PC-9 (cell line): ENCODE measurements at regions not wholly inside any gene's neighbourhood (a gene's known extent, or its start where the extent isn't known, plus 50 kb on each side); places are given as distances from the start of the nearest gene placed in this dataset.

ENCODE experiments used
- BruUV-seq: library from RNA; stranded (reverse); fragments of 400-500 nt; replicated peaks from 2 replicates; lab custom pipeline; 2021; lab: Mats Ljungman, UMichigan
- CTCF ChIA-PET: fragments of 300-600 bp; sonication (Branson Sonifier 250); formaldehyde crosslinking; loops from one replicate; lab custom pipeline; 2022; ENCODE audit warnings: antibody characterized with exemption; lab: Charles Lee
- POLR2A ChIA-PET: fragments of 300-600 bp; sonication (Branson Sonifier 250); formaldehyde crosslinking; loops from one replicate; lab custom pipeline; 2022; ENCODE audit warnings: antibody characterized with exemption; ENCODE audit not compliant: unreplicated experiment; lab: Charles Lee
- DNase-seq, 2 experiments: peaks; one replicate each; pipeline versions ENCODE4 v3.0.0 to v3.0.0-alpha.2; 2015 to 2022; ENCODE audit warnings: mixed read lengths in 1 of 2
- H2AFZ ChIP-seq: fragments of 200-600 bp; sonication (generic); 2 replicates; pipeline ENCODE4 v1.8.1; 2017; ENCODE audit warnings: antibody characterized with exemption
- H3F3A ChIP-seq: fragments of 200-600 bp; sonication (generic); 2 replicates; pipeline ENCODE4 v1.8.1; 2017; ENCODE audit warnings: antibody characterized with exemption, mild to moderate bottlenecking, low read depth; ENCODE audit not compliant: insufficient read depth
- H3K27ac ChIP-seq: fragments of 200-600 bp; sonication (generic); 2 replicates; pipeline ENCODE4 v1.6.1; 2016; ENCODE audit warnings: mixed run types
- H3K27me3 ChIP-seq: fragments of 200-600 bp; sonication (generic); 2 replicates; pipeline ENCODE4 v1.6.1; 2016; ENCODE audit warnings: low read depth, mixed run types; ENCODE audit not compliant: insufficient read depth
- H3K36me3 ChIP-seq: fragments of 200-600 bp; sonication (generic); 2 replicates; pipeline ENCODE4 v1.6.1; 2016; ENCODE audit warnings: low read depth, mixed run types
- H3K4me1 ChIP-seq: fragments of 200-600 bp; sonication (generic); replicated peaks from 2 replicates; pipeline ENCODE4 v1.6.1; 2016; ENCODE audit warnings: mixed run types; ENCODE audit not compliant: insufficient read depth
- H3K4me2 ChIP-seq: fragments of 200-600 bp; sonication (generic); 2 replicates; pipeline ENCODE4 v1.6.1; 2017; ENCODE audit warnings: mixed run types
- H3K4me3 ChIP-seq: fragments of 200-600 bp; sonication (generic); 2 replicates; pipeline ENCODE4 v1.6.1; 2016; ENCODE audit warnings: mixed run types
- H3K79me2 ChIP-seq: fragments of 200-600 bp; sonication (generic); 2 replicates; pipeline ENCODE4 v1.6.1; 2017; ENCODE audit warnings: low read depth, mixed run types
- H3K9me2 ChIP-seq: fragments of 200-600 bp; sonication (generic); 2 replicates; pipeline ENCODE4 v1.8.1; 2017; ENCODE audit warnings: mild to moderate bottlenecking; ENCODE audit not compliant: insufficient read depth
- H3K9me3 ChIP-seq: fragments of 200-600 bp; sonication (generic); 2 replicates; pipeline ENCODE4 v1.8.1; 2016; ENCODE audit warnings: low read depth; ENCODE audit not compliant: insufficient read depth
- H4K20me1 ChIP-seq: fragments of 200-600 bp; sonication (generic); 2 replicates; pipeline ENCODE4 v1.8.1; 2017; ENCODE audit not compliant: insufficient read depth
- EZH2 ChIP-seq: fragments of 200-600 bp; sonication (generic); IDR thresholded peaks from 2 replicates; pipeline ENCODE4 v1.8.0; 2017; ENCODE audit warnings: antibody characterized with exemption, low read depth
- intact Hi-C: fragments of 100-400 bp; cut with micrococcal nuclease; formaldehyde crosslinking; loops from one replicate; pipeline ENCODE4 v1.10.0; 2022; ENCODE audit not compliant: unreplicated experiment
- TF ChIP-seq, protein P1 (sequence below): fragments of 200-600 bp; sonication (generic); conservative IDR thresholded peaks from 2 replicates; pipeline ENCODE4 v1.6.1; 2017; ENCODE audit warnings: mixed run types, antibody characterized with exemption, mild to moderate bottlenecking, moderate library complexity

GRCh38 chr7:16034866-16035265, 348.4 kb upstream of the MEOX2 start:
- H3K4me3 ChIP-seq, result no peak overlapping the region
- no peaks in the 10 kb centered on the region for H3K36me3 ChIP-seq
- ChIA-PET POLR2A (no interaction called here), CTCF (no interaction called here)
- H4K20me1 ChIP-seq, result no peaks in the 10 kb centered on the region
- no peaks in the 10 kb centered on the region for H3K9me2 ChIP-seq
- H3K27me3 ChIP-seq, result no peaks in the 10 kb centered on the region
- H3F3A ChIP-seq, result no peaks in the 10 kb centered on the region; the same call in 1 of the 2 replicates
- BruUV-seq, result no TSS peak
- TF ChIP-seq EZH2, result no peak
- TF ChIP-seq, protein P1, sequence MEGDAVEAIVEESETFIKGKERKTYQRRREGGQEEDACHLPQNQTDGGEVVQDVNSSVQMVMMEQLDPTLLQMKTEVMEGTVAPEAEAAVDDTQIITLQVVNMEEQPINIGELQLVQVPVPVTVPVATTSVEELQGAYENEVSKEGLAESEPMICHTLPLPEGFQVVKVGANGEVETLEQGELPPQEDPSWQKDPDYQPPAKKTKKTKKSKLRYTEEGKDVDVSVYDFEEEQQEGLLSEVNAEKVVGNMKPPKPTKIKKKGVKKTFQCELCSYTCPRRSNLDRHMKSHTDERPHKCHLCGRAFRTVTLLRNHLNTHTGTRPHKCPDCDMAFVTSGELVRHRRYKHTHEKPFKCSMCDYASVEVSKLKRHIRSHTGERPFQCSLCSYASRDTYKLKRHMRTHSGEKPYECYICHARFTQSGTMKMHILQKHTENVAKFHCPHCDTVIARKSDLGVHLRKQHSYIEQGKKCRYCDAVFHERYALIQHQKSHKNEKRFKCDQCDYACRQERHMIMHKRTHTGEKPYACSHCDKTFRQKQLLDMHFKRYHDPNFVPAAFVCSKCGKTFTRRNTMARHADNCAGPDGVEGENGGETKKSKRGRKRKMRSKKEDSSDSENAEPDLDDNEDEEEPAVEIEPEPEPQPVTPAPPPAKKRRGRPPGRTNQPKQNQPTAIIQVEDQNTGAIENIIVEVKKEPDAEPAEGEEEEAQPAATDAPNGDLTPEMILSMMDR, result no peak
- H3K79me2 ChIP-seq, result no peaks in the 10 kb centered on the region
- no peak overlapping the region for H2AFZ ChIP-seq
- no peak overlapping the region for H3K27ac ChIP-seq
- no peaks in the 10 kb centered on the region for H3K4me1 ChIP-seq
- H3K9me3 ChIP-seq, result no peaks in the 10 kb centered on the region
- no peak for DNase-seq
- intact Hi-C loops, result no loop called here
- H3K4me2 ChIP-seq, result no peak overlapping the region

- DNase-seq, result no peak
- ChIA-PET POLR2A (no interaction called here), CTCF (no interaction called here)
Observed at GRCh38 chr7:16034353-16034752, 347.9 kb upstream of the MEOX2 start.

GRCh38 chr7:16033233-16033632, 346.8 kb upstream of the MEOX2 start:
- CTCF ChIA-PET, result no interaction called here
- H3K27me3 ChIP-seq, result no peaks in the 10 kb centered on the region
- intact Hi-C loops, result no loop called here
- BruUV-seq, result no TSS peak
- no peak overlapping the region for H2AFZ ChIP-seq
- H3K4me3 ChIP-seq, result no peak overlapping the region
- no peak overlapping the region for H3K27ac ChIP-seq
- no peaks in the 10 kb centered on the region for H3K36me3 ChIP-seq
- H3K9me2 ChIP-seq, result no peaks in the 10 kb centered on the region
- H3F3A ChIP-seq, result no peaks in the 10 kb centered on the region; the same call in 1 of the 2 replicates
- no peak overlapping the region for H3K4me2 ChIP-seq
- H3K4me1 ChIP-seq, result no peaks in the 10 kb centered on the region
- no peak for DNase-seq
- H4K20me1 ChIP-seq, result no peaks in the 10 kb centered on the region
- POLR2A ChIA-PET, result no interaction called here
- no peaks in the 10 kb centered on the region for H3K79me2 ChIP-seq
- TF ChIP-seq, protein P1, result no peak
- no peak for TF ChIP-seq EZH2
- H3K9me3 ChIP-seq, result no peaks in the 10 kb centered on the region

More at GRCh38 chr7:16034353-16034752, 347.9 kb upstream of the MEOX2 start:
- Histone ChIP-seq H3K4me3 (no peak overlapping the region), H3K4me1 (no peaks in the 10 kb centered on the region), H3K9me3 (no peaks in the 10 kb centered on the region), H3K4me2 (no peak overlapping the region), H2AFZ (no peak overlapping the region), H3K9me2 (no peaks in the 10 kb centered on the region), H3K79me2 (no peaks in the 10 kb centered on the region), H3K27me3 (no peaks in the 10 kb centered on the region), H3K27ac (no peak overlapping the region), H3K36me3 (no peaks in the 10 kb centered on the region), H3F3A (no peaks in the 10 kb centered on the region; the same call in 1 of the 2 replicates), H4K20me1 (no peaks in the 10 kb centered on the region)
- no TSS peak for BruUV-seq
- intact Hi-C loops, result no loop called here
- no peak for TF ChIP-seq EZH2
- TF ChIP-seq, protein P1, result no peak
